Stimulated activated CD4-positive, alpha-beta T cell treated with anti-CD3 and anti-CD28 coated beads, Interleukin-15, amount 100 ng/mL, for 1 hour (primary cell): ENCODE measurements at regions not wholly inside any gene's neighbourhood (a gene's known extent, or its start where the extent isn't known, plus 50 kb on each side); places are given as distances from the start of the nearest gene placed in this dataset.

Experiments
- DNase-seq, 2 donors: peaks; one replicate each; pipeline ENCODE4 v3.0.0-alpha.2; 2020; ENCODE audit warnings: low read depth in 1 of 2, low spot score in 1 of 2

GRCh38 chr16:85337910-85338637 lies 225.8 kb upstream of the CIBAR2 start:
- no peak for DNase-seq

- no peak for DNase-seq
Measured at GRCh38 chr16:85338638-85338982, 226.3 kb upstream of the CIBAR2 start.

GRCh38 chr16:85338989-85339685 lies 226.9 kb upstream of the CIBAR2 start:
- no peak for DNase-seq

GRCh38 chr16:85341972-85342695 lies 229.9 kb upstream of the CIBAR2 start:
- no peak for DNase-seq

GRCh38 chr16:85344502-85345128 lies 232.3 kb upstream of the CIBAR2 start:
- no peak for DNase-seq

- no peak for DNase-seq
Measured at GRCh38 chr16:85345129-85345639, 232.9 kb upstream of the CIBAR2 start.

GRCh38 chr16:85346404-85347212 lies 234.3 kb upstream of the CIBAR2 start:
- DNase-seq: no peak

- no peak for DNase-seq
Measured at GRCh38 chr16:85347213-85347591, 234.9 kb upstream of the CIBAR2 start.

GRCh38 chr16:85348065-85348840 lies 236.0 kb upstream of the CIBAR2 start:
- no peak for DNase-seq

- DNase-seq: no peak
Measured at GRCh38 chr16:85348911-85349334, 236.7 kb upstream of the CIBAR2 start.

GRCh38 chr16:85349365-85350145 lies 237.3 kb upstream of the CIBAR2 start:
- no peak for DNase-seq

- no peak for DNase-seq
Measured at GRCh38 chr16:85350146-85350728, 238.0 kb upstream of the CIBAR2 start.

GRCh38 chr16:85350973-85351372 lies 238.7 kb upstream of the CIBAR2 start:
- DNase-seq: no peak

GRCh38 chr16:85353013-85353412 lies 240.7 kb upstream of the CIBAR2 start:
- DNase-seq: no peak

GRCh38 chr16:85353839-85354685 lies 241.8 kb upstream of the CIBAR2 start:
- no peak for DNase-seq

GRCh38 chr16:85354686-85355514 lies 242.6 kb upstream of the CIBAR2 start:
- no peak for DNase-seq

- no peak for DNase-seq
Measured at GRCh38 chr16:85355515-85355837, 243.2 kb upstream of the CIBAR2 start.
